ENCODE measurements at regions not wholly inside any gene's neighbourhood (a gene's known extent, or its start where the extent isn't known, plus 50 kb on each side); places are given as distances from the start of the nearest gene placed in this dataset.

DNA sequence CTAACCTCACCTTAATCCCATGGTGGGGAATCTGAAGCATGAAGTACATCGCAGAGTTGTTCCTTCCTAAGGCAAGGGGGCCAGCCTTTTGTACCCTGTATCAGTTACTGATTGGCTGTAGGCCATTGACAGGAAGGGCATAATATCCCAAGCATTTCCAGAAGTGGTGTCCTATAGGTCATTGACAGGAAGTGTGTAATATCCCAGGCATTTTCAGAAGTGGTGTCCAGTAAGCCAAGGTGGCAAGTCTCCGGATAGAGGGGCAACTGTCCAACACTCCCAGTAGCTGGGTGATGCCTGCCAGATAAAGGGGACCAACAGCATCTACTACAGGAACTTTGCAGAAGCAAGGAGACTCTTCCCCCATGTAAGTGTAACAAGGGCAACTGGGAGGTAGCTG lies 52.1 kb upstream of the MYRIP start:
- H3K4me3 ChIP-seq (ENCODE audit: low read depth, low read length) = no peak overlapping the region
- no peaks in the 10 kb centered on the region for H3K79me1 ChIP-seq (ENCODE audit: low read length)
- no peak overlapping the region for H2BK120ac ChIP-seq (ENCODE audit: insufficient read depth, low read length, poor library complexity)
- H2BK12ac ChIP-seq (ENCODE audit: low read length) = no peak overlapping the region
- no peak overlapping the region for H4K8ac ChIP-seq (ENCODE audit: low read depth, low read length)
- H3K36me3 ChIP-seq (ENCODE audit: control insufficient read depth in 1 of 2, insufficient read depth in 2 of 2, low read length in 2 of 2) = no peaks in the 10 kb centered on the region
- H3K14ac ChIP-seq (ENCODE audit: low read length) = no peak overlapping the region
- no peak overlapping the region for H2BK5ac ChIP-seq (ENCODE audit: low read depth, low read length, poor library complexity)
- peaks cover under 1% of the 10 kb centered on the region for H3K9me3 ChIP-seq (ENCODE audit: insufficient read depth, low read depth, low read length)
- no peak overlapping the region for H3K18ac ChIP-seq (ENCODE audit: low read length)
- H3K9ac ChIP-seq (ENCODE audit: low read length) = no peak overlapping the region
- H3K4ac ChIP-seq (ENCODE audit: low read depth, low read length) = no peak overlapping the region
- DNase-seq = no peak
- H2AK5ac ChIP-seq (ENCODE audit: low read length) = no peak overlapping the region
- H3K27ac ChIP-seq (ENCODE audit: low read depth, low read length) = no peak overlapping the region
- H4K12ac ChIP-seq (ENCODE audit: low read depth, low read length) = no peak overlapping the region
- H3K79me2 ChIP-seq (ENCODE audit: control insufficient read depth, insufficient read depth, low read length, poor library complexity) = no peaks in the 10 kb centered on the region
- H3K4me1 ChIP-seq (ENCODE audit: control insufficient read depth in 1 of 2, insufficient read depth in 2 of 2, low read length in 2 of 2) = no peaks in the 10 kb centered on the region
- no peak overlapping the region for H2AFZ ChIP-seq (ENCODE audit: insufficient read depth, low read length, poor library complexity)
- H3K4me2 ChIP-seq (ENCODE audit: low read length) = no peak overlapping the region
- no peak overlapping the region for H3K23ac ChIP-seq (ENCODE audit: low read length)
- H4K91ac ChIP-seq (ENCODE audit: low read depth, low read length) = no peak overlapping the region
- no CpG with 5 or more reads among the region's 2 CpGs for WGBS (ENCODE audit: extremely low coverage, insufficient coverage, insufficient read length)
- no peaks in the 10 kb centered on the region for H3K27me3 ChIP-seq (ENCODE audit: insufficient read depth, low read length)

Measured in trophoblast cell (in vitro differentiated cells and primary cell).